WI38 (cell line): ENCODE measurements at regions not wholly inside any gene's neighbourhood (a gene's known extent, or its start where the extent isn't known, plus 50 kb on each side); places are given as distances from the start of the nearest gene placed in this dataset.

Experiments
- H3K4me3 ChIP-seq: 2 replicates; pipeline ENCODE4 v1.5.1; 2011; ENCODE audit warnings: low read depth, mild to moderate bottlenecking, control low read depth, low read length
- TF ChIP-seq, protein P1 (sequence below): IDR thresholded peaks from 2 replicates; pipeline ENCODE4 v1.5.1; 2012; ENCODE audit warnings: low read depth, mild to moderate bottlenecking, control low read depth, low read length

DNA sequence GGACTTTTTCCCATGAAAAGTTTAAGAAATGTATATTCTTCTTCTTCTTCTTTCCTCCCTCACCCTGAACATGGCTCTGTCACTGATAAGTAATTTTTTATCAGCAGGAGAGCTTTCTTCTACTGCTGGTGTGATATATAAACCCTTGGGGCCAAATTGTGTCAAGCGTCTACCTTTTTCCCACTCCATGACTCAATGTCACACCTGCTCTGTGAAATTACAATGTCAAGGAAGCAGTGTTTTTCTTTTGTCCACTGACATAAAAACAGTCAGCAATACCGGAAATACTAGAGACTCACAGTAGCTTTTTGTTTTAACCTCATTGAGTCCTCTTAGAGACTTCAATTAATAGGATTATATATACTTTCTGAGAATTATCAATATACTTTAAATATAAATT lies 416.2 kb upstream of the ADGRL4 start:
- no peak overlapping the region for H3K4me3 ChIP-seq
- TF ChIP-seq, protein P1, sequence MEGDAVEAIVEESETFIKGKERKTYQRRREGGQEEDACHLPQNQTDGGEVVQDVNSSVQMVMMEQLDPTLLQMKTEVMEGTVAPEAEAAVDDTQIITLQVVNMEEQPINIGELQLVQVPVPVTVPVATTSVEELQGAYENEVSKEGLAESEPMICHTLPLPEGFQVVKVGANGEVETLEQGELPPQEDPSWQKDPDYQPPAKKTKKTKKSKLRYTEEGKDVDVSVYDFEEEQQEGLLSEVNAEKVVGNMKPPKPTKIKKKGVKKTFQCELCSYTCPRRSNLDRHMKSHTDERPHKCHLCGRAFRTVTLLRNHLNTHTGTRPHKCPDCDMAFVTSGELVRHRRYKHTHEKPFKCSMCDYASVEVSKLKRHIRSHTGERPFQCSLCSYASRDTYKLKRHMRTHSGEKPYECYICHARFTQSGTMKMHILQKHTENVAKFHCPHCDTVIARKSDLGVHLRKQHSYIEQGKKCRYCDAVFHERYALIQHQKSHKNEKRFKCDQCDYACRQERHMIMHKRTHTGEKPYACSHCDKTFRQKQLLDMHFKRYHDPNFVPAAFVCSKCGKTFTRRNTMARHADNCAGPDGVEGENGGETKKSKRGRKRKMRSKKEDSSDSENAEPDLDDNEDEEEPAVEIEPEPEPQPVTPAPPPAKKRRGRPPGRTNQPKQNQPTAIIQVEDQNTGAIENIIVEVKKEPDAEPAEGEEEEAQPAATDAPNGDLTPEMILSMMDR, result no peak

DNA sequence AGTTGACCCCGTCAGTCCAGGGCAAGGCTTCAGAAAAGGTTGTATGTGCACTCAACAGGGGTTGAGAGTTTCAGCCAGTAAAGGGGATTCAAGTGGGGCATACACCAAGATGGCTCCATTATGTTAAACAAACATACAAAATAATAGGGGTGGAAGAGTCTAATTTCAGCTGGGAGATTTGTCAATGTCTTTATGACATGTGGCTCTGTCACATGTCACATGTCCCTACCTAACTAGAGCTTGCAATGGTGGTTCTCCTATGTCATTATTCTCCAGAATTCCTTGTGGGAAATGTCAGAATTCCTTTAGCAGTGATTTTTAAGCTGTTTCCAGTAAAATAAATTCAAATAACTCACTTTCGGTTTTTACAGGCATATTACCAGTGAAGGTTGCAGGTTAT lies 392.0 kb upstream of the ADGRL4 start:
- TF ChIP-seq, protein P1, result no peak
- no peak overlapping the region for H3K4me3 ChIP-seq

DNA sequence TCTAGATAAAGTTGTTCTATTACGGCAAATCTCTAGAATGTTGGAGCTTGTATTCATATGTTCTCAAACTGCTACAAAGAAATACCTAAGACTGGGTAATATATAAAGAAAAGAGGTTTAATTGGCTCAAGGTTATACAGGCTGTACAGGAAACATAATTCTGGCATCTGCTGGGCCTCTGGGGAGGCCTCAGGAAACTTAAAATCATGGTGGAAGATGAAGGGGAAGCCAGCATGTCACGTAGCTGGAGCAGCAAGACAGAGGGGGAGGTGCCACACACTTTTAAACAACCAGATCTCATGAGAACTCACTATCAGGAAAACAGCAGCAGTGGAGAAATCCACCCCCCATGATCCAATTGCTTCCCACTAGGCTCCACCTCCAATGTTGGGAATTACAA lies 390.4 kb upstream of the ADGRL4 start:
- TF ChIP-seq, protein P1, result no peak
- H3K4me3 ChIP-seq, result no peak overlapping the region

DNA sequence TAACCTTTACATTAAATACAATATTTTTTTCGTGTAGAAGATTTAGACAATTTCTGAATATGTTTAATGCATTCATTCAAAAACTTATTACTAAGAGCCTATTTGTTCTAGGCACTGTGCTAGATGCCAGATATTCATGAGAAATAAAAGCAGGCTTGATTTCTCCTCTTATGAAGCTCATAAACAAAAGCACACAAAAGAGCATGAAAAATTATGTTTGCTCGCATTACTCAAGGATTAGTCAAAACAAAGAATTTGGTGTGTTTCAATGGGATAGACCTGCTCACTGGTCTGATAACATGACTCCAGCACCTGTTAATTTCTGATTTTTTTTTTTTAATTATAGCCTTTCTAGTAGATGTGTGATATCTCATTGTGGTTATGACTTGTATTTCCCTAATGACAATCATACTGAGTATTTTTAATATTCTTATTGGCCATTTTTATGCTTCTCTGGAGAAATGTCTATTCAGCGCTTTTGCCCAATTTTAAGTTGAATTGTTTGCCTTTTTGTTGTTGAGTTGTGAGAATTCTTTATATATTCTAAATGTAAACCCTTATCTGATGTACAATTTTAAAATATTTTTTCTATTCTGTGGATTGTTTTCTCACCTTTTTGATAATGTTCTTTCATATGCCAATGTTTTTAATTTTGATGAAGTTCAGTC lies 382.3 kb upstream of the ADGRL4 start:
- TF ChIP-seq, protein P1, result no peak
- H3K4me3 ChIP-seq, result no peak overlapping the region

DNA sequence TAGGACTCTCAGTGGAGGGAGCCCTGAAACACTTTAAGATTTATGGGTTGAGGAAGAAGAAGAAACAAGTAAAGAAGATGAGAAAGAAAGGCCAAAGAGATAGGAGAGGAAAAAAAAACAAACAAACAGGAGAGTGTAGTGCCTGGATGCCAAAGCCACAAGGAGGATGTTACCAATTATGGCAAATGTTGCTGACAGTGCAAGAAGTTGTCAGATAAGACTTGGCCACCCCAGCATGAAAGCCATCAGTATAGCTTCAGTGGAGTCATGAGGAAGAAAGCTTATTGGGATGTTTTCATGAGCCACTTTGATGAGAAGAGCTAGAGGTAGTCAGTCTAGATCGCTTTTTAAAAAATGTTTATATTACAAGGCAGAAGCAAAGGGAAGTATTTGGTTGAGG lies 380.2 kb upstream of the ADGRL4 start:
- TF ChIP-seq, protein P1, result no peak
- H3K4me3 ChIP-seq, result no peak overlapping the region

DNA sequence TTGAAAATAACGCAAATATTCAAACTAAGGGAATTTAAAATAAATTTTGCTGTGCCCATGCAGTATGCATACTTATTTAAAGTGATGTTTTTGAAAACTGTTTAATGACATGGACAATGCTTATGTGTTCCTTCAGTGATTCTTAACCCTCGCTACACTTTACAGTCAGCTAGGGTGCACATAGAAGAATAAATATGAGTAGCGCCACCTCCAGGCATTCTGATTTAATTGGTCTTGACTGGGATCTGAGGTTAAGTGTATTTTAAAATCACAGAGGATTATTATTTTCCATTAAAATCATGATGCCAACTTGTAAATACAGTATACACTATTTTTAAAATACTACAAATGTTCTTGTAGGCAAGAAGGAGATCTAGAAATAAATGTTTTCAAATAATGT lies 373.5 kb upstream of the ADGRL4 start:
- TF ChIP-seq, protein P1, result no peak
- no peak overlapping the region for H3K4me3 ChIP-seq

DNA sequence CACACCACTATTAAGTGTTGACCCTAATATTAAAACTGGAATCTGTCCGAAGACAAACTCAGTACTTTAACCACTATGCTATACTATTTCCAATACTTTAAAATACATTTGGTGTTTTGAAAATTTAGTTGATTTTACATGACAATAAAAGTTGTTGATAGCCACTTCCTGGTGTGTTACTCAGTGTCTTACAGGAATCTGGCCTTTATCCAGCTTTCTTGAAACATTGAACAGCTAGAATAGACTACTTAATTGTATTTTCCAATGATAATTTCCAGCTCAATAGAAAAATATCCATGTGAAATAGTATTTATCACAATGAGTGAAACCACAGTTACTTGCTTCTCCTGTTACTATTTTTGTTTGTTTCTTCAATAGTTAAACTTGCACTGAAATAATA lies 369.6 kb upstream of the ADGRL4 start:
- H3K4me3 ChIP-seq, result no peak overlapping the region
- TF ChIP-seq, protein P1, result no peak
